K562 (cell line): ENCODE measurements at regions not wholly inside any gene's neighbourhood (a gene's known extent, or its start where the extent isn't known, plus 50 kb on each side); places are given as distances from the start of the nearest gene placed in this dataset.

Experiments
- ATAC-seq: fragments of 200-7000 bp; cut with Tn5 transposase; 3 replicates; pipeline ENCODE4 v1.9.1; 2020; ENCODE audit warnings: moderate library complexity
- BruUV-seq: library from RNA; stranded (reverse); fragments of 400-500 nt; replicated peaks from 2 replicates; lab custom pipeline; 2021; lab: Mats Ljungman, UMichigan
- CTCF ChIA-PET: fragments of 300-600 bp; formaldehyde crosslinking; extraction: SDS; loops from one replicate; lab custom pipeline; 2021; ENCODE audit warnings: low intra/inter-chr PET ratio; lab: Yijun Ruan, JAX
- POLR2A ChIA-PET: fragments of 300-600, 350-650 bp; sonication (Branson Sonifier 250); formaldehyde crosslinking; extraction: SDS; loops from one replicate; lab custom pipeline; 2021; ENCODE audit warnings: antibody characterized with exemption, inconsistent platforms; lab: Yijun Ruan, JAX
- DNase-seq, 4 experiments: peaks; one replicate each; pipeline versions ENCODE4 v3.0.0 to v3.0.0-alpha.2; 2011 to 2018; ENCODE audit warnings: low spot score in 3 of 4, mixed read lengths in 3 of 4; ENCODE audit errors: extremely low read depth in 1 of 4
- FAIRE-seq: peaks from 2 replicates; lab custom pipeline; 2011; peaks lifted over from hg19 to GRCh38; lab: Jason Lieb, UNC
- H2AFZ ChIP-seq: 2 replicates; pipeline ENCODE4 v1.6.0; 2011; ENCODE audit warnings: low read depth, low read length, control low read depth, inconsistent platforms
- H3K27ac ChIP-seq: fragments of 200-600 bp; 3 replicates; pipeline ENCODE4 v1.8.0; 2011; ENCODE audit warnings: low read depth, mild to moderate bottlenecking, control low read depth, inconsistent platforms, low read length, moderate library complexity, mixed read lengths; ENCODE audit errors: extremely low read depth
- H3K27me3 ChIP-seq, 2 experiments: fragments of 300-600 bp in 1 of 2; 2 replicates in 1 of 2; 3 replicates in 1 of 2; pipeline versions ENCODE4 v1.6.0 to v1.8.0; 2011; ENCODE audit warnings: inconsistent platforms in 2 of 2, low read length in 2 of 2, mild to moderate bottlenecking in 1 of 2, mixed read lengths in 1 of 2, moderate library complexity in 1 of 2; ENCODE audit not compliant: control insufficient read depth in 2 of 2, insufficient read depth in 2 of 2
- H3K36me3 ChIP-seq: fragments of 300-600 bp; 3 replicates; pipeline ENCODE4 v1.8.0; 2011; ENCODE audit warnings: mild to moderate bottlenecking, low read length, inconsistent platforms; ENCODE audit not compliant: control insufficient read depth, insufficient read depth
- H3K4me1 ChIP-seq, 2 experiments: fragments of 200-600 bp in 1 of 2; replicated peaks in 1 of 2; 2 replicates in 1 of 2; 3 replicates in 1 of 2; pipeline versions ENCODE4 v1.5.1 to v1.8.0; 2011; ENCODE audit warnings: inconsistent platforms in 2 of 2, low read length in 2 of 2, mild to moderate bottlenecking in 1 of 2, mixed read lengths in 1 of 2, moderate library complexity in 1 of 2; ENCODE audit not compliant: control insufficient read depth in 2 of 2, insufficient read depth in 2 of 2
- H3K4me2 ChIP-seq: 2 replicates; pipeline ENCODE4 v1.6.1; 2011; ENCODE audit warnings: low read length, control low read depth, inconsistent platforms, mixed read lengths; ENCODE audit not compliant: insufficient read depth
- H3K4me3 ChIP-seq: fragments of 200-600 bp; sonication (generic), shearing (Covaris generic); 2 replicates; pipeline ENCODE4 v1.5.1; 2016; ENCODE audit warnings: control low read depth, inconsistent platforms
- H3K79me2 ChIP-seq: fragments of 200-600 bp; 3 replicates; pipeline ENCODE4 v1.8.0; 2011; ENCODE audit warnings: low read length, inconsistent platforms; ENCODE audit not compliant: control insufficient read depth, insufficient read depth
- H3K9ac ChIP-seq, 2 experiments: 2 replicates each; pipeline versions ENCODE4 v1.6.0 to v1.6.1; 2011; ENCODE audit warnings: low read depth in 2 of 2, low read length in 2 of 2, control low read depth in 1 of 2, inconsistent platforms in 1 of 2, mild to moderate bottlenecking in 1 of 2, mixed read lengths in 1 of 2; ENCODE audit not compliant: insufficient read depth in 1 of 2
- H3K9me1 ChIP-seq: one replicate; pipeline ENCODE4 v1.6.0; 2011; ENCODE audit warnings: inconsistent platforms, mild to moderate bottlenecking, low read length, moderate library complexity; ENCODE audit not compliant: control insufficient read depth, insufficient read depth
- H3K9me3 ChIP-seq: replicated peaks from 2 replicates; pipeline ENCODE4 v1.5.1; 2011; ENCODE audit warnings: low read depth, low read length, inconsistent platforms; ENCODE audit not compliant: control insufficient read depth, insufficient read depth
- H4K20me1 ChIP-seq: replicated peaks from 2 replicates; pipeline ENCODE4 v1.6.1; 2011; ENCODE audit warnings: low read length, inconsistent platforms, mixed read lengths; ENCODE audit not compliant: control insufficient read depth, insufficient read depth
- CBX2 ChIP-seq: fragments of 200-600 bp; sonication (generic); IDR thresholded peaks from one replicate; pipeline ENCODE4 v1.6.1; 2012; ENCODE audit warnings: mild to moderate bottlenecking, low read length, inconsistent platforms; ENCODE audit not compliant: insufficient read depth, poor library complexity, severe bottlenecking
- MXI1 ChIP-seq: IDR thresholded peaks from 2 replicates; pipeline ENCODE4 v1.6.1; 2011; ENCODE audit warnings: low read depth, mild to moderate bottlenecking, improper control_type of control experiment, low read length
- PCBP1 ChIP-seq: fragments of 200-400 bp; formaldehyde crosslinking; IDR thresholded peaks from 2 replicates; pipeline ENCODE4 v1.6.1; 2018; ENCODE audit warnings: mild to moderate bottlenecking, low read depth, low read length; ENCODE audit not compliant: poor library complexity, severe bottlenecking
- WGBS: fragments of 100-300 bp; shearing (Covaris generic); methylation state at CpG from one replicate; pipeline ENCODE4 v1.1.6; 2016; ENCODE audit warnings: low coverage, mixed read lengths; ENCODE audit not compliant: insufficient coverage; ENCODE audit errors: missing lambda C conversion rate; 5-methylcytosine and 5-hydroxymethylcytosine counted together
- in situ Hi-C: fragments of 300-500 bp; cut with MboI; formaldehyde crosslinking; loops from 4 replicates; pipeline ENCODE4 v1.15.0; 2018; ENCODE audit warnings: inconsistent platforms, mixed read lengths
- intact Hi-C: fragments of 100-400 bp; cut with micrococcal nuclease; formaldehyde crosslinking; loops from 2 replicates; pipeline ENCODE4 v1.14.2; 2022
- TF ChIP-seq, protein P1 (sequence below): fragments of 250-450 bp; sonication (Bioruptor Pico); IDR thresholded peaks from 2 replicates; pipeline ENCODE4 v1.8.0; 2022; ENCODE audit warnings: inconsistent platforms
- TF ChIP-seq, protein P2 (sequence below): sonication (generic); formaldehyde crosslinking; IDR thresholded peaks from 2 replicates; pipeline ENCODE4 v1.8.0; 2022; ENCODE audit warnings: missing genetic modification reagents, mild to moderate bottlenecking, borderline replicate concordance
- TF ChIP-seq, protein P3 (sequence below): sonication (generic); formaldehyde crosslinking; IDR thresholded peaks from 2 replicates; pipeline ENCODE4 v1.8.0; 2022; ENCODE audit warnings: mild to moderate bottlenecking, missing genetic modification reagents
- TF ChIP-seq, protein P4 (sequence below): fragments of 250-450 bp; sonication (Bioruptor Pico); IDR thresholded peaks from 2 replicates; pipeline ENCODE4 v1.8.0; 2022; ENCODE audit warnings: moderate library complexity, mild to moderate bottlenecking, inconsistent platforms

DNA sequence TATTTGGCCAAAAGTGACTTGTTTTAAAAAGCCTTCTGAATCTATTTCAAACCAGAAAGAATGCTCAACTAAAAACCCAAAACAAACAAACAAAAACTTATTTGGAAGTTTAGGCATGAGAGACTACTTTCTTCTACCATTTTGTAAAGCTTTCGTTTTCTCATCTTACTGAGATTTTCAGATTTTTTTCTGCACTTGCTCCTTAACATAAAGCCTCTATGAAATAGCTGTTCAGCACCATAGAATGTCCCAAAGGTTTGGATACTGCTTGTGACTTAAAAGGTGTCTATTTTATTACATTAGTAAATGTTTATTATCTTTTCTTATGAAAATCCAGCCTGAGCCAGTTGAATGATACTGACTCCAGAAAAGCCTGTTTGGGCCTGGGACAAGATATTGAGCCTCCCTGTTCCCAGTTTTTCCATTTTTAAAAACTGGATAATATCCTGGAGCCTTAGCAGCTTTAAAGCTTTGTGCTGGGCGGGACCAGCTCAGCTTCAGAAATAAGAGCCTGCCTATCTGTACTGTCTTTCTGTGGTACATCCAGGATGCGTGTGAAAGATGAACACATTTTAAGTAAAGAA, 292.6 kb downstream of the ZSWIM6 start:
- Histone ChIP-seq H3K9me1 (no peaks in the 10 kb centered on the region), H3K4me3 (no peak overlapping the region), H3K9me3 (no peaks in the 10 kb centered on the region), H3K79me2 (no peaks in the 10 kb centered on the region), H4K20me1 (no peaks in the 10 kb centered on the region), H3K36me3 (no peaks in the 10 kb centered on the region), H3K4me2 (no peak overlapping the region), H3K27me3 (peaks cover 9 to 37% of the 10 kb centered on the region in 2 experiments; a peak in 4 of 5 replicates), H3K4me1 (peaks cover 0 to 12% of the 10 kb centered on the region in 2 experiments; a peak in 2 of 5 replicates), H3K27ac (no peak overlapping the region), H2AFZ (no peak overlapping the region), H3K9ac (no peak overlapping the region)
- FAIRE-seq (no peak), ATAC-seq (no peak), DNase-seq (no peak)
- WGBS: 0% methylated on average over 3 of the region's 3 CpGs
- TF ChIP-seq, protein P1, sequence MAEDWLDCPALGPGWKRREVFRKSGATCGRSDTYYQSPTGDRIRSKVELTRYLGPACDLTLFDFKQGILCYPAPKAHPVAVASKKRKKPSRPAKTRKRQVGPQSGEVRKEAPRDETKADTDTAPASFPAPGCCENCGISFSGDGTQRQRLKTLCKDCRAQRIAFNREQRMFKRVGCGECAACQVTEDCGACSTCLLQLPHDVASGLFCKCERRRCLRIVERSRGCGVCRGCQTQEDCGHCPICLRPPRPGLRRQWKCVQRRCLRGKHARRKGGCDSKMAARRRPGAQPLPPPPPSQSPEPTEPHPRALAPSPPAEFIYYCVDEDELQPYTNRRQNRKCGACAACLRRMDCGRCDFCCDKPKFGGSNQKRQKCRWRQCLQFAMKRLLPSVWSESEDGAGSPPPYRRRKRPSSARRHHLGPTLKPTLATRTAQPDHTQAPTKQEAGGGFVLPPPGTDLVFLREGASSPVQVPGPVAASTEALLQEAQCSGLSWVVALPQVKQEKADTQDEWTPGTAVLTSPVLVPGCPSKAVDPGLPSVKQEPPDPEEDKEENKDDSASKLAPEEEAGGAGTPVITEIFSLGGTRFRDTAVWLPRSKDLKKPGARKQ (CRISPR knock-in tag): no peak
- TF ChIP-seq PCBP1 (no peak), MXI1 (no peak), CBX2 (no peak)
- TF ChIP-seq, protein P2, sequence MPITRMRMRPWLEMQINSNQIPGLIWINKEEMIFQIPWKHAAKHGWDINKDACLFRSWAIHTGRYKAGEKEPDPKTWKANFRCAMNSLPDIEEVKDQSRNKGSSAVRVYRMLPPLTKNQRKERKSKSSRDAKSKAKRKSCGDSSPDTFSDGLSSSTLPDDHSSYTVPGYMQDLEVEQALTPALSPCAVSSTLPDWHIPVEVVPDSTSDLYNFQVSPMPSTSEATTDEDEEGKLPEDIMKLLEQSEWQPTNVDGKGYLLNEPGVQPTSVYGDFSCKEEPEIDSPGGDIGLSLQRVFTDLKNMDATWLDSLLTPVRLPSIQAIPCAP (CRISPR knock-in tag): no peak
- TF ChIP-seq, protein P3, sequence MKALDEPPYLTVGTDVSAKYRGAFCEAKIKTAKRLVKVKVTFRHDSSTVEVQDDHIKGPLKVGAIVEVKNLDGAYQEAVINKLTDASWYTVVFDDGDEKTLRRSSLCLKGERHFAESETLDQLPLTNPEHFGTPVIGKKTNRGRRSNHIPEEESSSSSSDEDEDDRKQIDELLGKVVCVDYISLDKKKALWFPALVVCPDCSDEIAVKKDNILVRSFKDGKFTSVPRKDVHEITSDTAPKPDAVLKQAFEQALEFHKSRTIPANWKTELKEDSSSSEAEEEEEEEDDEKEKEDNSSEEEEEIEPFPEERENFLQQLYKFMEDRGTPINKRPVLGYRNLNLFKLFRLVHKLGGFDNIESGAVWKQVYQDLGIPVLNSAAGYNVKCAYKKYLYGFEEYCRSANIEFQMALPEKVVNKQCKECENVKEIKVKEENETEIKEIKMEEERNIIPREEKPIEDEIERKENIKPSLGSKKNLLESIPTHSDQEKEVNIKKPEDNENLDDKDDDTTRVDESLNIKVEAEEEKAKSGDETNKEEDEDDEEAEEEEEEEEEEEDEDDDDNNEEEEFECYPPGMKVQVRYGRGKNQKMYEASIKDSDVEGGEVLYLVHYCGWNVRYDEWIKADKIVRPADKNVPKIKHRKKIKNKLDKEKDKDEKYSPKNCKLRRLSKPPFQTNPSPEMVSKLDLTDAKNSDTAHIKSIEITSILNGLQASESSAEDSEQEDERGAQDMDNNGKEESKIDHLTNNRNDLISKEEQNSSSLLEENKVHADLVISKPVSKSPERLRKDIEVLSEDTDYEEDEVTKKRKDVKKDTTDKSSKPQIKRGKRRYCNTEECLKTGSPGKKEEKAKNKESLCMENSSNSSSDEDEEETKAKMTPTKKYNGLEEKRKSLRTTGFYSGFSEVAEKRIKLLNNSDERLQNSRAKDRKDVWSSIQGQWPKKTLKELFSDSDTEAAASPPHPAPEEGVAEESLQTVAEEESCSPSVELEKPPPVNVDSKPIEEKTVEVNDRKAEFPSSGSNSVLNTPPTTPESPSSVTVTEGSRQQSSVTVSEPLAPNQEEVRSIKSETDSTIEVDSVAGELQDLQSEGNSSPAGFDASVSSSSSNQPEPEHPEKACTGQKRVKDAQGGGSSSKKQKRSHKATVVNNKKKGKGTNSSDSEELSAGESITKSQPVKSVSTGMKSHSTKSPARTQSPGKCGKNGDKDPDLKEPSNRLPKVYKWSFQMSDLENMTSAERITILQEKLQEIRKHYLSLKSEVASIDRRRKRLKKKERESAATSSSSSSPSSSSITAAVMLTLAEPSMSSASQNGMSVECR (CRISPR knock-in tag): no peak
- TF ChIP-seq, protein P4, sequence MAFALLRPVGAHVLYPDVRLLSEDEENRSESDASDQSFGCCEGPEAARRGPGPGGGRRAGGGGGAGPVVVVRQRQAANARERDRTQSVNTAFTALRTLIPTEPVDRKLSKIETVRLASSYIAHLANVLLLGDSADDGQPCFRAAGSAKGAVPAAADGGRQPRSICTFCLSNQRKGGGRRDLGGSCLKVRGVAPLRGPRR (CRISPR knock-in tag): no peak
- BruUV-seq: no TSS peak
- ChIA-PET CTCF (no interaction called here), POLR2A (interaction anchor here (0.6 to 1.1 kb wide), 2 partner anchors 10 to 262 kb away, joined by 3 to 4 read pairs; no protein-coding TSS in a partner anchor)
- in situ Hi-C loops: loop anchor here (25.0 kb wide), 1 partner anchor 562 kb away; no protein-coding TSS in a partner anchor
- intact Hi-C loops: no loop called here
